ENCODE measurements at regions not wholly inside any gene's neighbourhood (a gene's known extent, or its start where the extent isn't known, plus 50 kb on each side); places are given as distances from the start of the nearest gene placed in this dataset.

DNA sequence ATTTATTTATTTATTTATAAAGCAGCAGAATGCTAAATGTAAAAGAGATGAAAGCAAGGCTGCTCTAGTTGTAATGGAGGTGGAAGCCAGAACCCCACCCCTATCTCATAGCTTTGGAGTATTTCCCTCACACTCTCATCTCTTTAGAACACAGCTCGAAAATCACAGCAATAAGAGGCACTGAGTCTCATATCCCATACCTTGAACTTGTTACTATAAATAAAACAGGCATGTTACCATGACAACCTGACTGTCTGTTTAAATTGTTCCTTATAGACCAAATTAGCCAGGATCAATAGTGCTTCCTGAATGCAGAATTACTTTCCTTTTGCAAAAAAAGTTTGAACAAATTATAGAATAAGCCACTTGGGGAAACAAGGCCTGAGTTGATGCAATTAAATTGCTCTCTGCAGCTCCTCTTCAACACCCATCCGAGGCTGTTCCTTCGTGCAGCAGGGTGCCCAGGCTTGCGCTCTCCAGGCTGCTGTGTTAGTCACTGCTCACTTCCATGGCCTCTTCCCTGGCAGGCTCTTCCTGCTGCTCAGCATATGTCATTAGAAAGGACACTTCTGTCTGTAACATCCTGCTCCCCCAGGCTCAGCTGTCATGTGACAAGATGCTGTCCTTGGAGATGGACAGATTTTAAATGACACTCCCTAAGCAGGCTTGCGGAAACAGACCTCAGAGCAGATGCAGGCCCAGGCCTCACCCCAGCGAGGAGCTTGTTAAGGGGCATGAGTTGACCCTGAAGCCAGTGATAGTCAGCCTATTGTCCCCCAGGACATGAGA is 120.2 kb downstream of the CARTPT start:
- CTCF ChIA-PET = no interaction called here
- Histone ChIP-seq H3K27ac (ENCODE audit: insufficient read depth, low read length) (no peak overlapping the region), H3K4ac (ENCODE audit: low read depth, low read length) (no peak overlapping the region), H4K5ac (ENCODE audit: low read depth, low read length) (no peak overlapping the region), H2BK120ac (ENCODE audit: low read depth, low read length) (no peak overlapping the region), H2BK20ac (ENCODE audit: low read depth, low read length) (no peak overlapping the region), H3K9ac (ENCODE audit: low read depth, low read length) (no peak overlapping the region), H4K20me1 (ENCODE audit: insufficient read depth, low read length) (no peaks in the 10 kb centered on the region), H3K4me2 (ENCODE audit: low read depth, low read length) (no peak overlapping the region), H3K14ac (replicated peaks; ENCODE audit: low read depth, low read length) (no peak overlapping the region), H2AK5ac (ENCODE audit: low read depth, low read length) (no peak overlapping the region), H3K79me1 (ENCODE audit: low read depth in 1 of 2, low read length in 2 of 2) (no peaks in the 10 kb centered on the region), H3K23ac (ENCODE audit: low read depth, low read length) (no peak overlapping the region), H3K18ac (ENCODE audit: low read depth, low read length) (no peak overlapping the region), H2AFZ (replicated peaks; ENCODE audit: low read length, poor library complexity) (no peak overlapping the region), H3K4me1 (ENCODE audit: control insufficient read depth, insufficient read depth, low read length) (no peaks in the 10 kb centered on the region), H2BK5ac (ENCODE audit: low read depth, low read length, poor library complexity, severe bottlenecking) (no peak overlapping the region), H4K91ac (ENCODE audit: insufficient read depth, low read depth, low read length) (no peak overlapping the region), H3K9me3 (ENCODE audit: control insufficient read depth, insufficient read depth, low read length) (peaks cover 3% of the 10 kb centered on the region; the same call in 1 of the 2 replicates), H3K4me3 (ENCODE audit: insufficient read depth, low read depth, low read length) (no peak overlapping the region), H3K36me3 (ENCODE audit: control insufficient read depth, insufficient read depth, low read length) (no peaks in the 10 kb centered on the region), H4K8ac (ENCODE audit: low read depth in 2 of 2, low read length in 2 of 2) (no peak overlapping the region), H2BK15ac (ENCODE audit: low read depth, low read length) (no peak overlapping the region), H2AK9ac (replicated peaks; ENCODE audit: low read depth, low read length, poor library complexity) (no peak overlapping the region), H3K27me3 (ENCODE audit: control insufficient read depth, insufficient read depth, low read length) (peaks cover 5% of the 10 kb centered on the region), H3K9me1 (ENCODE audit: insufficient read depth, low read length) (no peaks in the 10 kb centered on the region), H3K56ac (ENCODE audit: extremely low read depth, insufficient read depth, low read length) (no peak overlapping the region)
- dilution Hi-C loops (cut with HindIII; ENCODE audit: low sequenced_read_pairs, unreplicated experiment) = no loop called here
- ATAC-seq (ENCODE audit: low read depth) = no peak
- in situ Hi-C loops (cut with MboI; ENCODE audit: low sequenced_read_pairs) = no loop called here
- no TSS peak for BruUV-seq (replicated peaks)
- WGBS, 2 experiments (ENCODE audit: extremely low coverage in 2 of 2, insufficient read length in 1 of 2) = 69% methylated on average over 4 of the region's 6 CpGs; no CpG with 5 or more reads in 1 of the 2 experiments
- no peak for DNase-seq
- POLR2A ChIA-PET (ENCODE audit: unreplicated experiment) = no interaction called here
- TF ChIP-seq USF2 (IDR thresholded peaks at IDR 0.05; ENCODE audit: low read depth, low read length) = no peak
- no peak for TF ChIP-seq RFX5 (IDR thresholded peaks at IDR 0.05; ENCODE audit: low read depth, low read length)
- no peak for TF ChIP-seq MAFK (IDR thresholded peaks at IDR 0.05; ENCODE audit: low read depth, low read length)
- no peak for TF ChIP-seq MXI1 (IDR thresholded peaks at IDR 0.05; ENCODE audit: borderline replicate concordance, low read depth, low read length)
- TF ChIP-seq RCOR1 (IDR thresholded peaks at IDR 0.05; ENCODE audit: insufficient replicate concordance, low read length) = no peak
- TF ChIP-seq BHLHE40 (IDR thresholded peaks at IDR 0.05; ENCODE audit: low read depth, low read length) = no peak
- TF ChIP-seq NFE2L2 (IDR thresholded peaks at IDR 0.05; ENCODE audit: low read depth, low read length) = no peak
- no peak for TF ChIP-seq CEBPB (IDR thresholded peaks at IDR 0.05; ENCODE audit: low read depth, low read length)
- TF ChIP-seq, protein P1, sequence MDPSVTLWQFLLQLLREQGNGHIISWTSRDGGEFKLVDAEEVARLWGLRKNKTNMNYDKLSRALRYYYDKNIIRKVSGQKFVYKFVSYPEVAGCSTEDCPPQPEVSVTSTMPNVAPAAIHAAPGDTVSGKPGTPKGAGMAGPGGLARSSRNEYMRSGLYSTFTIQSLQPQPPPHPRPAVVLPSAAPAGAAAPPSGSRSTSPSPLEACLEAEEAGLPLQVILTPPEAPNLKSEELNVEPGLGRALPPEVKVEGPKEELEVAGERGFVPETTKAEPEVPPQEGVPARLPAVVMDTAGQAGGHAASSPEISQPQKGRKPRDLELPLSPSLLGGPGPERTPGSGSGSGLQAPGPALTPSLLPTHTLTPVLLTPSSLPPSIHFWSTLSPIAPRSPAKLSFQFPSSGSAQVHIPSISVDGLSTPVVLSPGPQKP (IDR thresholded peaks at IDR 0.05; ENCODE audit: borderline replicate concordance, low read depth, low read length) = no peak
- TF ChIP-seq FOS (IDR thresholded peaks at IDR 0.05; ENCODE audit: low read depth, low read length) = no peak
- no peak for TF ChIP-seq MAZ (IDR thresholded peaks at IDR 0.05; ENCODE audit: borderline replicate concordance, low read depth, low read length)
- TF ChIP-seq SMC3 (IDR thresholded peaks at IDR 0.05; ENCODE audit: low read depth, low read length) = no peak
- no peak for TF ChIP-seq CHD1 (IDR thresholded peaks at IDR 0.05; ENCODE audit: low read depth, low read length)
- TF ChIP-seq RAD21 (IDR thresholded peaks at IDR 0.05; ENCODE audit: low read length) = no peak
- intact Hi-C loops (cut with micrococcal nuclease) = no loop called here

All from IMR-90 (cell line).